ENCODE measurements at regions not wholly inside any gene's neighbourhood (a gene's known extent, or its start where the extent isn't known, plus 50 kb on each side); places are given as distances from the start of the nearest gene placed in this dataset.

GRCh38 chr20:24108581-24108980, 120.0 kb upstream of the GGTLC1 start:
- no peak for TF ChIP-seq CTCF (IDR thresholded peaks at IDR 0.05)
- no peak for TF ChIP-seq POLR2A (IDR thresholded peaks at IDR 0.05)
